Uterus (tissue), 2 donors: ENCODE measurements at regions not wholly inside any gene's neighbourhood (a gene's known extent, or its start where the extent isn't known, plus 50 kb on each side); places are given as distances from the start of the nearest gene placed in this dataset.

Experiments
- POLR2A ChIP-seq, 2 donors: fragments of 450-650 bp; IDR thresholded peaks; one replicate each; pipeline ENCODE4 v1.6.1; 2016; ENCODE audit warnings: antibody characterized with exemption in 2 of 2, mild to moderate bottlenecking in 1 of 2, moderate library complexity in 1 of 2
- TF ChIP-seq, protein P1 (sequence below), 4 experiments: fragments of 200-600 bp in 2 of 4; fragments of 450-650 bp in 2 of 4; sonication (generic) in 2 of 4; IDR thresholded peaks; one replicate each; pipeline ENCODE4 v1.5.1; 2016 to 2019; ENCODE audit warnings: antibody characterized with exemption in 4 of 4, mild to moderate bottlenecking in 2 of 4, moderate library complexity in 1 of 4

DNA sequence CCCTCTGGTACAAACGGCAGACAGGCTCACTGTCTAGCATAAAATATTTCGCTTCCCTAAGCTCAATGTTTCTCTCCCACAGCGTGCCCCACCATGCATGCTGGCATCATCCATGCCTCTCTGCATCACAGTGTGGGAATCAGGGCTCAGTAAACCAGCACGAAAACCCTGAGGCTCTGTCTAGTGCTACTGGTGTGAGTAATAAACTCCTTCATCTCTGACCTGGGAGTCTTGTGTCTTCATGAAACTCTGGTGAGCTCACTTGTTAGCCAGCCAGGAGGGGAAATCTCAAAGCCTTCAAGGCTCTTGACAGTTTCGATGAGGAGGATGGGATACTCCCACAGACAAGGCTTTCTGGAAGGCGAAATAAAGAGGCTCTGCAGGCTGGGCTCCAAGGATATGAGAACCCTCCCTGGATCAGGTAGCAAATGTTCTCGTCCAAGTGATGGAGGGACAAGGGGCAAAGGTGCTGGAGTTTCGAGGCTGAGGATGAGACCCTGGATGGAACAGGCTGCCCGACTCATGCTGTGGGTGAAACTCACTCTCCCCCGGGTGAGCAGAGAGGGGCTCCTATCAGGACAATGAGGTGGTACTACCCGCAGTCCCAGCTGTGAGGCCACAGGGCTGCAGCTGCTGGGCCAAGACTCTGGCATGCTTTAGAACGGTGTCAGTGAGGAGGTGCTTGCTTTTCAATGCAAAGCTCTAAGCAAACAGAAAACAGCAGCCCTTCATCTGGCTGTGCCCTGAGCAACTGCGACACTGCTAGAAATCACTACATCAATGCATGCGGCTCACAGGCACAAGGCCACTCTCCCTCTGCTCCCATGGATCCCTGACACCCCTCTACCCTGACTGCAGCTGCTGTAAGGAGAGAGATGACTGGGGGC, 69.3 kb downstream of the SHANK2 start:
- TF ChIP-seq POLR2A (IDR thresholded peaks at IDR 0.05): no peak
- TF ChIP-seq, protein P1, sequence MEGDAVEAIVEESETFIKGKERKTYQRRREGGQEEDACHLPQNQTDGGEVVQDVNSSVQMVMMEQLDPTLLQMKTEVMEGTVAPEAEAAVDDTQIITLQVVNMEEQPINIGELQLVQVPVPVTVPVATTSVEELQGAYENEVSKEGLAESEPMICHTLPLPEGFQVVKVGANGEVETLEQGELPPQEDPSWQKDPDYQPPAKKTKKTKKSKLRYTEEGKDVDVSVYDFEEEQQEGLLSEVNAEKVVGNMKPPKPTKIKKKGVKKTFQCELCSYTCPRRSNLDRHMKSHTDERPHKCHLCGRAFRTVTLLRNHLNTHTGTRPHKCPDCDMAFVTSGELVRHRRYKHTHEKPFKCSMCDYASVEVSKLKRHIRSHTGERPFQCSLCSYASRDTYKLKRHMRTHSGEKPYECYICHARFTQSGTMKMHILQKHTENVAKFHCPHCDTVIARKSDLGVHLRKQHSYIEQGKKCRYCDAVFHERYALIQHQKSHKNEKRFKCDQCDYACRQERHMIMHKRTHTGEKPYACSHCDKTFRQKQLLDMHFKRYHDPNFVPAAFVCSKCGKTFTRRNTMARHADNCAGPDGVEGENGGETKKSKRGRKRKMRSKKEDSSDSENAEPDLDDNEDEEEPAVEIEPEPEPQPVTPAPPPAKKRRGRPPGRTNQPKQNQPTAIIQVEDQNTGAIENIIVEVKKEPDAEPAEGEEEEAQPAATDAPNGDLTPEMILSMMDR (IDR thresholded peaks at IDR 0.05): no peak
